Tibial artery (tissue), 4 donors: ENCODE measurements at regions not wholly inside any gene's neighbourhood (a gene's known extent, or its start where the extent isn't known, plus 50 kb on each side); places are given as distances from the start of the nearest gene placed in this dataset.

Experiments used
- DNase-seq, 2 donors: peaks; one replicate each; pipeline ENCODE4 v3.0.0-alpha.2; 2019
- H3K27ac ChIP-seq, 2 donors: fragments of 200-600 bp; sonication (generic) in 1 of 2; 1 replicate in 1 of 2; 2 replicates in 1 of 2; pipeline ENCODE4 v1.5.1; 2018 to 2019; ENCODE audit warnings: mild to moderate bottlenecking in 1 of 2
- H3K27me3 ChIP-seq, 2 donors: fragments of 200-600 bp; sonication (generic) in 1 of 2; one replicate each; pipeline versions ENCODE4 v1.5.1 to v1.6.0; 2016 to 2019
- H3K36me3 ChIP-seq, 3 donors: fragments of 200-600 bp; sonication (generic) in 2 of 3; one replicate each; pipeline ENCODE4 v1.5.1; 2016 to 2019; ENCODE audit warnings: mild to moderate bottlenecking in 2 of 3
- H3K4me1 ChIP-seq, 4 donors: fragments of 200-600 bp; sonication (generic) in 2 of 4; 1 replicate in 3 of 4; 2 replicates in 1 of 4; pipeline ENCODE4 v1.5.1; 2016 to 2019
- H3K4me3 ChIP-seq, 2 donors: fragments of 200-600 bp; sonication (generic) in 1 of 2; 1 replicate in 1 of 2; 2 replicates in 1 of 2; pipeline ENCODE4 v1.5.1; 2018 to 2019; ENCODE audit warnings: mild to moderate bottlenecking in 2 of 2
- H3K9me3 ChIP-seq, 3 donors: fragments of 200-600 bp; sonication (generic) in 1 of 3; one replicate each; pipeline ENCODE4 v1.5.1; 2016 to 2019
- intact Hi-C: fragments of 100-400 bp; cut with DNase I; formaldehyde crosslinking; loops from one replicate; pipeline ENCODE4 v1.15.0; 2023; ENCODE audit warnings: low total_unique reads
- TF ChIP-seq, protein P1 (sequence below), 2 experiments: fragments of 200-600 bp in 1 of 2; fragments of 450-650 bp in 1 of 2; IDR thresholded peaks; one replicate each; pipeline ENCODE4 v1.5.1; 2017 to 2019; ENCODE audit warnings: antibody characterized with exemption in 2 of 2, mild to moderate bottlenecking in 1 of 2, moderate library complexity in 1 of 2

DNA sequence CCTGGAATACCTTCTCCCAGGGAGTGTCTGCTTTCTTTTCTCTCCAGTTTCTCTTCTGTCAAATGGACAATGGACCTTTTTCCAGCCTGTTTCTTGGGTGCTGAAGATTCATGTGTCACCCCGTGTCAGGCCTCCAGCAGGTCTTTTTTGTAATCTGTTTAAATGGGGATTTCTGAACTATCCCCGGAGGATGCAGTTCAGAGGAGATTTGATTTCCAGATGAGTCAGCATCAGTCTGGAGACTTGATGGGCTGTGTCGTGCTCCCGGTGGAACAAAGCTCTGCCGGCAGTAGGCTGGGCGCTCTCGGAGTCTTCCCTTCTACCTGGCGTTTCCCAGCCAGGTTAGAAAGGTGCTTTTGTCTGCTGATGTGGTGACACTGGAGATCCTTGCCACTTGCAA is 440.6 kb downstream of the HS3ST3B1 start:
- Histone ChIP-seq H3K27me3 (peaks cover 0 to 3% of the 10 kb centered on the region in 2 donors), H3K4me1 (no peaks in the 10 kb centered on the region), H3K9me3 (no peaks in the 10 kb centered on the region), H3K27ac (no peak overlapping the region), H3K4me3 (no peak overlapping the region), H3K36me3 (no peaks in the 10 kb centered on the region)
- intact Hi-C loops = no loop called here
- TF ChIP-seq, protein P1, sequence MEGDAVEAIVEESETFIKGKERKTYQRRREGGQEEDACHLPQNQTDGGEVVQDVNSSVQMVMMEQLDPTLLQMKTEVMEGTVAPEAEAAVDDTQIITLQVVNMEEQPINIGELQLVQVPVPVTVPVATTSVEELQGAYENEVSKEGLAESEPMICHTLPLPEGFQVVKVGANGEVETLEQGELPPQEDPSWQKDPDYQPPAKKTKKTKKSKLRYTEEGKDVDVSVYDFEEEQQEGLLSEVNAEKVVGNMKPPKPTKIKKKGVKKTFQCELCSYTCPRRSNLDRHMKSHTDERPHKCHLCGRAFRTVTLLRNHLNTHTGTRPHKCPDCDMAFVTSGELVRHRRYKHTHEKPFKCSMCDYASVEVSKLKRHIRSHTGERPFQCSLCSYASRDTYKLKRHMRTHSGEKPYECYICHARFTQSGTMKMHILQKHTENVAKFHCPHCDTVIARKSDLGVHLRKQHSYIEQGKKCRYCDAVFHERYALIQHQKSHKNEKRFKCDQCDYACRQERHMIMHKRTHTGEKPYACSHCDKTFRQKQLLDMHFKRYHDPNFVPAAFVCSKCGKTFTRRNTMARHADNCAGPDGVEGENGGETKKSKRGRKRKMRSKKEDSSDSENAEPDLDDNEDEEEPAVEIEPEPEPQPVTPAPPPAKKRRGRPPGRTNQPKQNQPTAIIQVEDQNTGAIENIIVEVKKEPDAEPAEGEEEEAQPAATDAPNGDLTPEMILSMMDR (IDR thresholded peaks at IDR 0.05) = no peak
- DNase-seq = no peak

DNA sequence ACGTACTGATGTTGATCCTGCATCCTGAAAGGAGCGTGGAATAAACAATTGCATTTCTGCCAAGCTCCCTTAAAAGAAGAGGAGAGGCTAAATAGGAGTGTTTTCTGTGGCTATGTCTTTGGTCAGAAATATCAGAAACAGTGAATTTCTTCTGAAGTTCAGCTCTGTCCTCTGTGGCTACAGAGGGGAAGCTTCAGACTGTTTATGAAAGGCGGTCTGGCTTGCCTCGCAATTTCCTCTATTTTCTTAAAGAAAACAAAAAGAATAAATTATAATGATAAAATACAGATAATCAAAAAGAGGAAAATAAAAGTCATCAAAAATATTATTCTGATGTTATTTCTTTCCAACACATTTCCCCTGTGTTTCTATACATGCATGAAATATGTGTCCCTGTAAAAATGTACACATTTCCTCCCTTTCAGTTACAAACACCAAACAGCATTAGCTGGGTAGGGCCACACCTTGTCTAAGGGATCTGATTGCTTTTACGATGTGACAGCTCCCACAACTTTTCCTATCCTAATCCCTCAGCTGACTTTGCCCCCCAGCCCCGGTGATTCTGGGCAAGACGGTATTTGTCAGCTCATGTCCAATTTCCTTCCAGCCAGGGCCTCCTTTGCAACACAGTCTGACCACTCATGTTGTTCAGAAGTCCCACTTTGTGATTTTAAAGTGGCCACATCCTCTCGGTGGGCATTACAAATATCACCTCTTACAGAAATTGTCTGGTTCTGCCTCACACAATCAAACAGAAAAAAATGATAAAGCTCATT is 439.0 kb downstream of the HS3ST3B1 start:
- no peak overlapping the region for H3K27ac ChIP-seq

DNA sequence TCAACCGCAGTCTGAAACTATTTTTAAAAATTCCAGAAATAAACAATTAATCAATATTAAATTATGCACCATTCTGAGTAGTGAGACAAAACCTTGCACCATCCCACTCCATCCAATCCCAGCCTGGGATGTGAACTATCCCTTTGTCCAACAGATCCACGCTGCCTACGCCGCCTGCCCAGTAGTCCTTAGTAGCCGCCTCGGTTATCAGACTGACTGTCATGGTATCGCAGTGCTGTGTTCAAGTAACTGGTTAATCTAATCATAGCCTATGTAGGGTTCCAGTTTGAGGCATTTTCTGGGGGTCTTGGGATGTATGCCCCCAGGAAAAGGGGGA is 437.7 kb downstream of the HS3ST3B1 start:
- Histone ChIP-seq H3K4me1 (no peaks in the 10 kb centered on the region), H3K36me3 (no peaks in the 10 kb centered on the region), H3K27me3 (peaks cover 0 to 3% of the 10 kb centered on the region in 2 donors), H3K27ac (peak overlapping the region in 1 of 2 donors; percentile 7), H3K4me3 (no peak overlapping the region), H3K9me3 (no peaks in the 10 kb centered on the region)
- TF ChIP-seq, protein P1 (IDR thresholded peaks at IDR 0.05) = no peak
- intact Hi-C loops = no loop called here
- DNase-seq = no peak

More for the DNA sequence above, 439.0 kb downstream of the HS3ST3B1 start:
- Histone ChIP-seq H3K36me3 (no peaks in the 10 kb centered on the region), H3K4me3 (no peak overlapping the region), H3K4me1 (no peaks in the 10 kb centered on the region), H3K27me3 (peaks cover 0 to 3% of the 10 kb centered on the region in 2 donors), H3K9me3 (no peaks in the 10 kb centered on the region)
- intact Hi-C loops = no loop called here
- TF ChIP-seq, protein P1 (IDR thresholded peaks at IDR 0.05) = no peak
- DNase-seq = no peak

DNA sequence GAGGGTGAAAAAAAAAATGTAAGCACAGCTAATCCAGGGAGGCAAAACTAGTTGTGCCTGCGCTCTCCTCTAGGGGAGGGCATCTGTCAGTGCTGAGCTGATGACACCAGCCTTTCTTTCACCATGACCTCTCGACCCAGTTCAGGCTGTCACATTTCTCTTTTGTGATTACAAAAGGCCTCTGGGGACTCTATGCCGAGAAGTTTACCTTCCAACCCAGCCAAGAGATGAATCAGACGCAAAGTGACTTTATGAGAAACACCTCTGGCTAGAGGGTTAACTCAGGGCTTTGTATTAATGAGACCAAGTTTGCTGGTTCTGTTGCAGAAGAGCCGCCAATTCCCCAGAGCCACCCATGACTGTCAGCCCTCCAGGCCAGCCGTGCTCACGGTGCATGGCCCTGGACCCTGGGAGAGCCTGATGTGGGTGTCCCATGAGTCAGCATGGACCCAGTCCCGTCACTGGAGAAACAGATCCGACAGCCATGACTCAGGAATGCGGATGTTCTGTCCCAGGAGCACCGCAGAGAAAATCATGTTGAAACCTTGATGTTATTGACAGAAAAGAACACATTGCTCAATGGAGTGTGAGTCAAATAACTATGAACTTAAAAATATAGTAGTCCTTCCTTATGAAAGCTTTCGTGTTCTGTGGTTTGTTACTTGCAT is 437.2 kb downstream of the HS3ST3B1 start:
- Histone ChIP-seq H3K4me1 (no peaks in the 10 kb centered on the region), H3K4me3 (no peak overlapping the region), H3K9me3 (no peaks in the 10 kb centered on the region), H3K27ac (no peak overlapping the region), H3K27me3 (peaks cover 0 to 3% of the 10 kb centered on the region in 2 donors), H3K36me3 (no peaks in the 10 kb centered on the region)
- TF ChIP-seq, protein P1 (IDR thresholded peaks at IDR 0.05) = no peak
- intact Hi-C loops = no loop called here
- peak; percentile 65 to 81 for DNase-seq

DNA sequence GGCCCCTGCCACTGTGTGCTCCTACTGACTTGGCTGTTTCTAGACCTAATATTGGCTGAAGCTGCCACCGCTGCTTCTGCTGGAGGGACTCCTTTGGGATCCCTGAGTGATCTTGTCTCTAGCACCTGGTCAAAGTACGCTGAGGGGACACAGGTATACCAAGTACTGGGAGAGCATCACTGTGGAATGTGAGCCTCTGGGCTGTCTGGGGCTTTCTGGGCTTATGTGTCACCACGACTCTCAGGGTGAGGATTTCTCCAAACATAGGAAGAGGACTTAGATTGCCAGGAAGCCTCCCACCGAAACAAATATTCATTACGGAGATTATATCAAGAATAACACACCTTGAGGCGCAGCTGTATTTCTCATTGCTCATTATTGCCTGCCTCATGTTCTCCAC is 435.8 kb downstream of the HS3ST3B1 start:
- Histone ChIP-seq H3K27me3 (peaks cover 0 to 3% of the 10 kb centered on the region in 2 donors), H3K36me3 (no peaks in the 10 kb centered on the region), H3K9me3 (no peaks in the 10 kb centered on the region), H3K4me3 (no peak overlapping the region), H3K4me1 (no peaks in the 10 kb centered on the region), H3K27ac (no peak overlapping the region)
- no peak for DNase-seq
- TF ChIP-seq, protein P1 (IDR thresholded peaks at IDR 0.05) = no peak
- intact Hi-C loops = no loop called here
